Upper lobe of left lung (tissue), 6 donors: ENCODE measurements at regions not wholly inside any gene's neighbourhood (a gene's known extent, or its start where the extent isn't known, plus 50 kb on each side); places are given as distances from the start of the nearest gene placed in this dataset.

ENCODE experiments used
- ATAC-seq, 2 donors: fragments of 200-7000 bp; cut with Tn5 transposase; one replicate each; pipeline ENCODE4 v1.9.1; 2022; ENCODE audit warnings: mild to moderate bottlenecking in 2 of 2, moderate library complexity in 2 of 2; ENCODE audit not compliant: low FRiP score in 2 of 2
- DNase-seq, 2 donors: peaks; one replicate each; pipeline ENCODE4 v3.0.0-alpha.2; 2019 to 2020
- H3K27ac ChIP-seq, 4 donors: fragments of 200-600 bp; sonication (generic); one replicate each; pipeline ENCODE4 v1.5.1; 2016 to 2019
- H3K27me3 ChIP-seq, 4 donors: fragments of 200-600 bp; sonication (generic); one replicate each; pipeline ENCODE4 v1.5.1; 2017 to 2019
- H3K36me3 ChIP-seq, 4 donors: fragments of 200-600 bp; sonication (generic); one replicate each; pipeline ENCODE4 v1.5.1; 2016 to 2019
- H3K4me1 ChIP-seq, 4 donors: fragments of 200-600 bp; sonication (generic); one replicate each; pipeline ENCODE4 v1.5.1; 2018 to 2019
- H3K4me3 ChIP-seq, 4 donors: fragments of 200-600 bp; sonication (generic); one replicate each; pipeline ENCODE4 v1.5.1; 2017 to 2019; ENCODE audit warnings: mild to moderate bottlenecking in 2 of 4, moderate library complexity in 1 of 4
- H3K9me3 ChIP-seq, 4 donors: fragments of 200-600 bp; sonication (generic); one replicate each; pipeline ENCODE4 v1.5.1; 2018 to 2019
- EP300 ChIP-seq, 4 donors: sonication (generic); formaldehyde crosslinking; IDR thresholded peaks; one replicate each; pipeline ENCODE4 v1.5.1; 2017; ENCODE audit warnings: antibody characterized with exemption in 4 of 4, control low read depth in 2 of 4
- POLR2A ChIP-seq, 4 donors: fragments of 450-650 bp; IDR thresholded peaks; one replicate each; pipeline ENCODE4 v1.5.1; 2016 to 2017; ENCODE audit warnings: antibody characterized with exemption in 4 of 4, mild to moderate bottlenecking in 2 of 4
- POLR2AphosphoS5 ChIP-seq, 2 donors: sonication (generic); formaldehyde crosslinking; IDR thresholded peaks; one replicate each; pipeline ENCODE4 v1.5.1; 2017; ENCODE audit warnings: antibody characterized with exemption in 2 of 2
- WGBS, 2 donors: methylation state at CpG; one replicate each; pipeline ENCODE4 v1.1.5; 2017 to 2018; 5-methylcytosine and 5-hydroxymethylcytosine counted together
- TF ChIP-seq, protein P1 (sequence below), 6 experiments: fragments of 450-650 bp in 4 of 6; fragments of 200-600 bp in 2 of 6; sonication (generic) in 2 of 6; IDR thresholded peaks; one replicate each; pipeline ENCODE4 v1.5.1; 2016 to 2019; ENCODE audit warnings: antibody characterized with exemption in 6 of 6
- donor health status: DM: no; HTN: no; CAD: no; lungs with moderate emphysema.
- donor health status: DM: no; HTN: yes; CAD: no; lungs with severe emphysema.

DNA sequence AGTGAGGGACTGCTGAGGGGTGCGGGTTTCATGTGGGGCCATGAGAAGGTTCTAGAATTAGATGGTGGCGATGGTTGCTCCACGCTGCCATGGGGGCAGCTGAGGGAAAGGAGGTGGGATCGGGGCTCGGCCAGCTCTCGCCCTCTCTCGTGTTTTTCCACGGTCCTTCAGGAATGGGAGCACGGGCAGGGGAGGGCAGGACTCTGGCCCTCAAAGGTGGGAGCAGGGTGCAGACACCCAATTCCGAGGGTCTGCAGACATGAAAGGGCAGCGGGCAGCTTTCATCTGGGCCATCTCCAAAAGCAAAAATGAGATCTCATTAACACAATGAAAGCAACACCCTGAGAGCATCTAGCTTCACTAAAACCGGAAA, 53.4 kb upstream of the SALL3 start:
- H3K4me3 ChIP-seq, result no peak overlapping the region
- H3K9me3 ChIP-seq, result no peaks in the 10 kb centered on the region
- H3K36me3 ChIP-seq, result no peaks in the 10 kb centered on the region
- no peak overlapping the region for H3K27ac ChIP-seq
- ATAC-seq (no peak), DNase-seq (no peak)
- TF ChIP-seq POLR2A (IDR thresholded peaks at IDR 0.05) (no peak), POLR2AphosphoS5 (IDR thresholded peaks at IDR 0.05) (no peak), EP300 (IDR thresholded peaks at IDR 0.05) (no peak)
- TF ChIP-seq, protein P1, sequence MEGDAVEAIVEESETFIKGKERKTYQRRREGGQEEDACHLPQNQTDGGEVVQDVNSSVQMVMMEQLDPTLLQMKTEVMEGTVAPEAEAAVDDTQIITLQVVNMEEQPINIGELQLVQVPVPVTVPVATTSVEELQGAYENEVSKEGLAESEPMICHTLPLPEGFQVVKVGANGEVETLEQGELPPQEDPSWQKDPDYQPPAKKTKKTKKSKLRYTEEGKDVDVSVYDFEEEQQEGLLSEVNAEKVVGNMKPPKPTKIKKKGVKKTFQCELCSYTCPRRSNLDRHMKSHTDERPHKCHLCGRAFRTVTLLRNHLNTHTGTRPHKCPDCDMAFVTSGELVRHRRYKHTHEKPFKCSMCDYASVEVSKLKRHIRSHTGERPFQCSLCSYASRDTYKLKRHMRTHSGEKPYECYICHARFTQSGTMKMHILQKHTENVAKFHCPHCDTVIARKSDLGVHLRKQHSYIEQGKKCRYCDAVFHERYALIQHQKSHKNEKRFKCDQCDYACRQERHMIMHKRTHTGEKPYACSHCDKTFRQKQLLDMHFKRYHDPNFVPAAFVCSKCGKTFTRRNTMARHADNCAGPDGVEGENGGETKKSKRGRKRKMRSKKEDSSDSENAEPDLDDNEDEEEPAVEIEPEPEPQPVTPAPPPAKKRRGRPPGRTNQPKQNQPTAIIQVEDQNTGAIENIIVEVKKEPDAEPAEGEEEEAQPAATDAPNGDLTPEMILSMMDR (IDR thresholded peaks at IDR 0.05), result no peak
- H3K4me1 ChIP-seq, result no peaks in the 10 kb centered on the region
- no peaks in the 10 kb centered on the region for H3K27me3 ChIP-seq
- WGBS, 2 donors, result 89 to 94% methylated on average over 12 of the region's 12 CpGs

DNA sequence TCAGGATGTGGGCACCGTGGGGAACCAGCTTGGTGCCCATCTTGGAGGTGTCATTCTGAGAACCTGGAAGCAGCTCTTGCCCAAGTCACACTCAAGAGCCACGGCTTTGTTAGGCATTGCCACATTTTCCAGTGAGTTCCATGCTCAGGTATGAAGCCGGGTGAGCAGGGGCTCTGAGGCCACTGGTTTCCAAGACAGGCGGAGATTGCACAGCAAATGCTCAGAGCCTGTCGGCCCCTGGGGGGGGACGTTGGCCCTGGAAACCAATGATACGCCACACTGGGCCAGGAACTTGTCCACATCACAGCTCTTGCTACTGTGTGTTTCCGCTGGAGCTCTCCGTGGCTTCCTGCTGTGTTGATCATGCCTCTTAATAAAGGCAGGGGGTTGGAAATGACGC, 52.5 kb upstream of the SALL3 start:
- Histone ChIP-seq H3K36me3 (no peaks in the 10 kb centered on the region), H3K27me3 (no peaks in the 10 kb centered on the region), H3K4me1 (no peaks in the 10 kb centered on the region), H3K4me3 (no peak overlapping the region), H3K27ac (no peak overlapping the region), H3K9me3 (no peaks in the 10 kb centered on the region)
- 75 to 77% methylated on average over 8 to 10 of the region's 10 CpGs for WGBS, 2 donors
- DNase-seq, result no peak
- ATAC-seq, result no peak
- TF ChIP-seq POLR2A (IDR thresholded peaks at IDR 0.05) (no peak), POLR2AphosphoS5 (IDR thresholded peaks at IDR 0.05) (no peak), EP300 (IDR thresholded peaks at IDR 0.05) (no peak)
- TF ChIP-seq, protein P1 (IDR thresholded peaks at IDR 0.05), result no peak

DNA sequence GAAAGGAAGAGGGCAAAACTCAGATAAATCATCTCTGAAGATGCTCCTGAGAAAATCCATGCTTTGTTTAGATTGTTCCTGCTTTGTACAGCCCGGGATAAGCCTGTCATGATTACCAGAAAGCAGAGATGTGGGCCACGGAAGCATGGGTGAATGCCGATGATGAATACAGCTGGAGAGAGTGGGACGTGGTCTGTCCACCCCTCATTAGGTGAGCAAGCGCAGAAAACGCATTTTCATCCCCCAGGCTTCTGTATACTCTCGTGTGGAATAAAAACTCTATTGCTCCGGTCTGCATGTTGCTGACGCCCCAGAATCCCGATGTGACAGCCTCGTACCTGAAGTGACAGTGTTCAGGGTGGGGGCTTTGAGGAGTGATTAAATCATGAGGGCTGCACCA, 52.0 kb upstream of the SALL3 start:
- 88 to 93% methylated on average over 11 of the region's 11 CpGs for WGBS, 2 donors
- Histone ChIP-seq H3K4me3 (no peak overlapping the region), H3K27ac (no peak overlapping the region), H3K4me1 (no peaks in the 10 kb centered on the region), H3K9me3 (no peaks in the 10 kb centered on the region), H3K36me3 (no peaks in the 10 kb centered on the region), H3K27me3 (no peaks in the 10 kb centered on the region)
- DNase-seq (no peak), ATAC-seq (no peak)
- TF ChIP-seq POLR2AphosphoS5 (IDR thresholded peaks at IDR 0.05) (no peak), POLR2A (IDR thresholded peaks at IDR 0.05) (no peak), EP300 (IDR thresholded peaks at IDR 0.05) (no peak)
- TF ChIP-seq, protein P1 (IDR thresholded peaks at IDR 0.05), result no peak

DNA sequence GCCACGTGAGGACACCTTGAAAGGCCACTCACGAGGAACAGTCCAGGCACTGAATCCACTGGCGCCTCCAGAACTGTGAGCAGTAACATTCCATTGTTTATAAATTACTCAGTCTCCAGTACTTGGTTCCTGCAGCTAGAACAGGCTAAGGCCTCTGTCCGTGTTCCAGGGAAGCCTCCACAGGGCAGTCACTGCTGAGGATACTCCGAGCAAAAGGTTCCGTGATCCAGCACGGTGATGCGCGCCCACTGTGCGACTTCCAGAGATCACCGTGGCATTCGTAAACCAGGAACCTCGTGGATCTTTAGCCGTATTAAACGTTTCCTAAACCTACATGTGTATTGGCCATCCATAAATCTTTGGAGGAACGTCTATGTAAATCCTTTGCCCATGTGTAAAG, 51.5 kb upstream of the SALL3 start:
- H3K36me3 ChIP-seq, result no peaks in the 10 kb centered on the region
- no peaks in the 10 kb centered on the region for H3K9me3 ChIP-seq
- TF ChIP-seq POLR2A (IDR thresholded peaks at IDR 0.05) (no peak), EP300 (IDR thresholded peaks at IDR 0.05) (no peak), POLR2AphosphoS5 (IDR thresholded peaks at IDR 0.05) (no peak)
- TF ChIP-seq, protein P1 (IDR thresholded peaks at IDR 0.05), result no peak
- no peak overlapping the region for H3K4me3 ChIP-seq
- H3K27me3 ChIP-seq, result no peaks in the 10 kb centered on the region
- ATAC-seq (no peak), DNase-seq (no peak)
- no peak overlapping the region for H3K27ac ChIP-seq
- WGBS, 2 donors, result 90 to 93% methylated on average over 12 to 16 of the region's 16 CpGs
- no peaks in the 10 kb centered on the region for H3K4me1 ChIP-seq

DNA sequence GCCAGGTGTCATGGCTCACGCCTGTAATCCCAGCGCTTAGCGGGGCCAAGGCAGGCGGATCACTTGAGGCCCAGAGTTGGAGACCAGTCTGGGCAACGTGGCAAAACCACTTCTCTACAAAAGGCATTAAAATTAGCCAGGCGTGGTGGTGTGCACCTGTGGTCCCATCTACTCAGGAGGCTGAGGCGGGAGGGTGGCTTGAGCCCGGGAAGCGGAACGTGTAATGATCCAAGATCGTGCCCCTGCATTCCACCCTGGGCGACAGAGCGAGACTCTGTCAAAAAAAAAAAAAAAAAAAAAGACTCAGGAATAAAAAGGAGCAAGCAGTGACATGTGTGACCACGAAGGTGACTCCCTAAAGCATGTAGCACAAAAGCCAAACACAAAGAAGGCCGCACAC, 50.1 kb upstream of the SALL3 start:
- Histone ChIP-seq H3K4me1 (no peaks in the 10 kb centered on the region), H3K27ac (no peak overlapping the region), H3K36me3 (no peaks in the 10 kb centered on the region), H3K9me3 (no peaks in the 10 kb centered on the region), H3K27me3 (no peaks in the 10 kb centered on the region), H3K4me3 (no peak overlapping the region)
- DNase-seq (no peak), ATAC-seq (no peak)
- TF ChIP-seq POLR2A (IDR thresholded peaks at IDR 0.05) (no peak), POLR2AphosphoS5 (IDR thresholded peaks at IDR 0.05) (no peak), EP300 (IDR thresholded peaks at IDR 0.05) (no peak)
- TF ChIP-seq, protein P1 (IDR thresholded peaks at IDR 0.05), result no peak
- 87 to 89% methylated on average over 15 of the region's 15 CpGs for WGBS, 2 donors
